ENCODE measurements at regions not wholly inside any gene's neighbourhood (a gene's known extent, or its start where the extent isn't known, plus 50 kb on each side); places are given as distances from the start of the nearest gene placed in this dataset.

- no peak for TF ChIP-seq CTCF (conservative IDR thresholded peaks at IDR 0.05)
- TF ChIP-seq EZH2 (IDR thresholded peaks at IDR 0.05; ENCODE audit: low read depth): no peak
These were observed 65.9 kb upstream of the FBXL4 start for GRCh38 chr6:99013661-99014060.

All from PC-9 (cell line).